AG04450 (cell line): ENCODE measurements at regions not wholly inside any gene's neighbourhood (a gene's known extent, or its start where the extent isn't known, plus 50 kb on each side); places are given as distances from the start of the nearest gene placed in this dataset.

Experiments
- CTCF ChIA-PET: fragments of 300-600, 350-600 bp; formaldehyde crosslinking; extraction: SDS; loops from one replicate; lab custom pipeline; 2022; ENCODE audit warnings: antibody characterized with exemption, inconsistent platforms; lab: Charles Lee
- POLR2A ChIA-PET: fragments of 350-600 bp; formaldehyde crosslinking; extraction: SDS; loops from one replicate; lab custom pipeline; 2021; ENCODE audit warnings: antibody characterized with exemption, inconsistent platforms; lab: Yijun Ruan, JAX
- DNase-seq: peaks from one replicate; pipeline ENCODE4 v3.0.0-alpha.2; 2011; ENCODE audit warnings: low read depth, low spot score
- H3K27ac ChIP-seq: one replicate; pipeline ENCODE4 v1.5.1; 2012; ENCODE audit warnings: low read depth, low read length, control low read depth
- H3K27me3 ChIP-seq: one replicate; pipeline ENCODE4 v1.6.0; 2012; ENCODE audit warnings: low read length; ENCODE audit not compliant: control insufficient read depth, insufficient read depth
- H3K4me3 ChIP-seq: 2 replicates; pipeline ENCODE4 v1.5.1; 2011; ENCODE audit warnings: mild to moderate bottlenecking, low read depth, low read length, control low read depth
- H3K9me3 ChIP-seq: 2 replicates; pipeline ENCODE4 v1.5.1; 2012; ENCODE audit warnings: low read length; ENCODE audit not compliant: control insufficient read depth, insufficient read depth
- CTCF ChIP-seq: IDR thresholded peaks from 2 replicates; pipeline ENCODE4 v1.5.1; 2011; ENCODE audit warnings: low read depth, low read length, control low read depth, inconsistent platforms

GRCh38 chr19:28985201-28985600 is 227.8 kb downstream of the UQCRFS1 start:
- CTCF ChIA-PET: no interaction called here
- Histone ChIP-seq H3K27me3 (no peaks in the 10 kb centered on the region), H3K27ac (no peak overlapping the region), H3K9me3 (peaks cover 48% of the 10 kb centered on the region), H3K4me3 (no peak overlapping the region)
- DNase-seq: no peak
- POLR2A ChIA-PET: no interaction called here
- TF ChIP-seq CTCF: no peak

GRCh38 chr19:28984315-28984714 is 228.6 kb downstream of the UQCRFS1 start:
- Histone ChIP-seq H3K4me3 (no peak overlapping the region), H3K27me3 (no peaks in the 10 kb centered on the region), H3K27ac (no peak overlapping the region), H3K9me3 (peaks cover 41% of the 10 kb centered on the region)
- no peak for DNase-seq
- TF ChIP-seq CTCF: no peak
- POLR2A ChIA-PET: no interaction called here
- CTCF ChIA-PET: no interaction called here

- ChIA-PET POLR2A (no interaction called here), CTCF (no interaction called here)
- peaks cover 35% of the 10 kb centered on the region for H3K9me3 ChIP-seq
- H3K27ac ChIP-seq: no peak overlapping the region
- H3K4me3 ChIP-seq: no peak overlapping the region
- H3K27me3 ChIP-seq: no peaks in the 10 kb centered on the region
- TF ChIP-seq CTCF: no peak
- DNase-seq: no peak
These were observed 229.5 kb downstream of the UQCRFS1 start for GRCh38 chr19:28983430-28983829.

GRCh38 chr19:28981994-28982393 is 231.0 kb downstream of the UQCRFS1 start:
- CTCF ChIA-PET: no interaction called here
- Histone ChIP-seq H3K27me3 (no peaks in the 10 kb centered on the region), H3K27ac (no peak overlapping the region), H3K4me3 (no peak overlapping the region), H3K9me3 (peaks cover 36% of the 10 kb centered on the region)
- DNase-seq: no peak
- POLR2A ChIA-PET: no interaction called here
- TF ChIP-seq CTCF: no peak

- no peaks in the 10 kb centered on the region for H3K27me3 ChIP-seq
- ChIA-PET POLR2A (no interaction called here), CTCF (no interaction called here)
- TF ChIP-seq CTCF: no peak
- H3K27ac ChIP-seq: no peak overlapping the region
- H3K4me3 ChIP-seq: no peak overlapping the region
- H3K9me3 ChIP-seq: peaks cover 40% of the 10 kb centered on the region
- no peak for DNase-seq
These were observed 231.4 kb downstream of the UQCRFS1 start for GRCh38 chr19:28981518-28981917.
